ENCODE measurements at regions not wholly inside any gene's neighbourhood (a gene's known extent, or its start where the extent isn't known, plus 50 kb on each side); places are given as distances from the start of the nearest gene placed in this dataset.

GRCh38 chr6:15994814-15995459, 133.9 kb upstream of the MYLIP start:
- TF ChIP-seq CTCF (IDR thresholded peaks at IDR 0.05), result no peak
- no peak for TF ChIP-seq POLR2A (IDR thresholded peaks at IDR 0.05)
- TF ChIP-seq POLR2AphosphoS5 (IDR thresholded peaks at IDR 0.05), result no peak

Measured in breast epithelium (tissue), 3 donors.